IMR-90 (cell line): ENCODE measurements at regions not wholly inside any gene's neighbourhood (a gene's known extent, or its start where the extent isn't known, plus 50 kb on each side); places are given as distances from the start of the nearest gene placed in this dataset.

Experiments
- ATAC-seq: fragments of 200-7000 bp; cut with Tn5 transposase; 2 replicates; pipeline ENCODE4 v1.9.1; 2020; ENCODE audit warnings: low read depth, mild to moderate bottlenecking, moderate library complexity
- BruUV-seq: library from RNA; stranded (reverse); fragments of 400-500 nt; replicated peaks from 2 replicates; lab custom pipeline; 2021; lab: Mats Ljungman, UMichigan
- CTCF ChIA-PET: fragments of 300-600 bp; formaldehyde crosslinking; extraction: SDS; loops from one replicate; lab custom pipeline; 2021; ENCODE audit warnings: antibody characterized with exemption; lab: Yijun Ruan, JAX
- POLR2A ChIA-PET: fragments of 300-600 bp; sonication (Branson Sonifier 250); formaldehyde crosslinking; loops from one replicate; lab custom pipeline; 2022; ENCODE audit warnings: antibody characterized with exemption; ENCODE audit not compliant: unreplicated experiment; lab: Charles Lee
- DNase-seq: peaks from one replicate; pipeline ENCODE4 v3.0.0; 2013
- H2AFZ ChIP-seq: replicated peaks from 2 replicates; pipeline ENCODE3; 2013; ENCODE audit warnings: low read length, mild to moderate bottlenecking; ENCODE audit not compliant: poor library complexity
- H2AK5ac ChIP-seq: 2 replicates; pipeline ENCODE4 v1.6.1; 2013; ENCODE audit warnings: low read depth, low read length, inconsistent platforms
- H2AK9ac ChIP-seq: replicated peaks from 2 replicates; pipeline ENCODE3; 2013; ENCODE audit warnings: mild to moderate bottlenecking, low read depth, low read length, moderate library complexity; ENCODE audit not compliant: poor library complexity
- H2BK120ac ChIP-seq: 2 replicates; pipeline ENCODE4 v1.6.1; 2013; ENCODE audit warnings: low read depth, low read length, inconsistent platforms
- H2BK15ac ChIP-seq: 3 replicates; pipeline ENCODE4 v1.6.1; 2013; ENCODE audit warnings: low read depth, low read length, inconsistent platforms
- H2BK20ac ChIP-seq: 2 replicates; pipeline ENCODE4 v1.6.1; 2013; ENCODE audit warnings: low read depth, mild to moderate bottlenecking, inconsistent platforms, low read length, moderate library complexity
- H2BK5ac ChIP-seq: 2 replicates; pipeline ENCODE4 v1.6.1; 2013; ENCODE audit warnings: mild to moderate bottlenecking, low read depth, low read length, inconsistent platforms; ENCODE audit not compliant: poor library complexity, severe bottlenecking
- H3K14ac ChIP-seq: replicated peaks from 2 replicates; pipeline ENCODE4 v1.6.1; 2013; ENCODE audit warnings: low read depth, low read length, inconsistent platforms
- H3K18ac ChIP-seq: 2 replicates; pipeline ENCODE4 v1.6.1; 2013; ENCODE audit warnings: low read depth, low read length, control low read depth
- H3K23ac ChIP-seq: 2 replicates; pipeline ENCODE4 v1.6.1; 2013; ENCODE audit warnings: low read depth, low read length, inconsistent platforms
- H3K27ac ChIP-seq: 2 replicates; pipeline ENCODE4 v1.5.1; 2013; ENCODE audit warnings: mild to moderate bottlenecking, control low read depth, low read length; ENCODE audit not compliant: insufficient read depth
- H3K27me3 ChIP-seq: 2 replicates; pipeline ENCODE4 v1.6.1; 2013; ENCODE audit warnings: low read length; ENCODE audit not compliant: control insufficient read depth, insufficient read depth
- H3K36me3 ChIP-seq: 2 replicates; pipeline ENCODE4 v1.6.1; 2013; ENCODE audit warnings: low read length, mixed read lengths; ENCODE audit not compliant: control insufficient read depth, insufficient read depth
- H3K4ac ChIP-seq: 2 replicates; pipeline ENCODE4 v1.6.1; 2013; ENCODE audit warnings: low read depth, low read length, inconsistent platforms
- H3K4me1 ChIP-seq: 2 replicates; pipeline ENCODE4 v1.6.1; 2013; ENCODE audit warnings: low read length, mixed read lengths; ENCODE audit not compliant: control insufficient read depth, insufficient read depth
- H3K4me2 ChIP-seq: 2 replicates; pipeline ENCODE4 v1.6.1; 2013; ENCODE audit warnings: low read depth, mild to moderate bottlenecking, control low read depth, low read length, moderate library complexity
- H3K4me3 ChIP-seq: 2 replicates; pipeline ENCODE4 v1.5.1; 2013; ENCODE audit warnings: low read depth, mild to moderate bottlenecking, control low read depth, low read length, moderate library complexity; ENCODE audit not compliant: insufficient read depth
- H3K56ac ChIP-seq: 2 replicates; pipeline ENCODE4 v1.6.1; 2013; ENCODE audit warnings: low read length, inconsistent platforms; ENCODE audit not compliant: insufficient read depth; ENCODE audit errors: extremely low read depth
- H3K79me1 ChIP-seq, 2 experiments: 2 replicates each; pipeline ENCODE4 v1.6.1; 2013; ENCODE audit warnings: low read length in 2 of 2, inconsistent platforms in 1 of 2, low read depth in 1 of 2
- H3K9ac ChIP-seq: 2 replicates; pipeline ENCODE4 v1.6.1; 2013; ENCODE audit warnings: low read depth, low read length, control low read depth
- H3K9me1 ChIP-seq: 2 replicates; pipeline ENCODE4 v1.6.1; 2013; ENCODE audit warnings: low read length, inconsistent platforms; ENCODE audit not compliant: insufficient read depth
- H3K9me3 ChIP-seq: 2 replicates; pipeline ENCODE4 v1.6.1; 2013; ENCODE audit warnings: low read length; ENCODE audit not compliant: control insufficient read depth, insufficient read depth
- H4K20me1 ChIP-seq: 2 replicates; pipeline ENCODE4 v1.6.1; 2013; ENCODE audit warnings: low read length, inconsistent platforms; ENCODE audit not compliant: insufficient read depth
- H4K5ac ChIP-seq: 2 replicates; pipeline ENCODE4 v1.6.1; 2013; ENCODE audit warnings: mild to moderate bottlenecking, low read depth, low read length, control low read depth
- H4K8ac ChIP-seq, 2 experiments: 2 replicates each; pipeline ENCODE4 v1.6.1; 2013; ENCODE audit warnings: low read depth in 2 of 2, low read length in 2 of 2, control low read depth in 1 of 2, inconsistent platforms in 1 of 2
- H4K91ac ChIP-seq: 2 replicates; pipeline ENCODE4 v1.6.1; 2013; ENCODE audit warnings: low read depth, low read length, inconsistent platforms; ENCODE audit not compliant: insufficient read depth
- CHD1 ChIP-seq: IDR thresholded peaks from 2 replicates; pipeline ENCODE4 v1.6.1; 2012; ENCODE audit warnings: low read depth, low read length, improper control_type of control experiment
- FOS ChIP-seq: fragments of 150-350 bp; IDR thresholded peaks from 2 replicates; pipeline ENCODE4 v1.6.1; 2016; ENCODE audit warnings: low read depth, low read length
- MAFK ChIP-seq: IDR thresholded peaks from 2 replicates; pipeline ENCODE4 v1.6.1; 2012; ENCODE audit warnings: low read depth, low read length, improper control_type of control experiment
- MAZ ChIP-seq: IDR thresholded peaks from 2 replicates; pipeline ENCODE4 v1.6.1; 2012; ENCODE audit warnings: low read depth, mild to moderate bottlenecking, low read length, improper control_type of control experiment, moderate library complexity, borderline replicate concordance
- WGBS, 2 experiments: methylation state at CpG; one replicate each; pipeline versions ENCODE4 v1.1.5 to v1.1.7; 2013; ENCODE audit warnings: missing lambda C conversion rate in 2 of 2; ENCODE audit not compliant: insufficient read length in 1 of 2; ENCODE audit errors: extremely low coverage in 2 of 2; 5-methylcytosine and 5-hydroxymethylcytosine counted together
- dilution Hi-C: fragments of 300-500 bp; cut with HindIII; formaldehyde crosslinking; loops from one replicate; pipeline ENCODE4 v1.14.3; 2018; ENCODE audit warnings: low sequenced_read_pairs; ENCODE audit not compliant: unreplicated experiment
- in situ Hi-C: fragments of 300-500 bp; cut with MboI; formaldehyde crosslinking; loops from 3 replicates; pipeline ENCODE4 v1.14.3; 2019; ENCODE audit warnings: low sequenced_read_pairs, inconsistent platforms, mixed read lengths
- intact Hi-C: fragments of 100-400 bp; cut with micrococcal nuclease; formaldehyde crosslinking; loops from 2 replicates; pipeline ENCODE4 v1.10.0; 2022

DNA sequence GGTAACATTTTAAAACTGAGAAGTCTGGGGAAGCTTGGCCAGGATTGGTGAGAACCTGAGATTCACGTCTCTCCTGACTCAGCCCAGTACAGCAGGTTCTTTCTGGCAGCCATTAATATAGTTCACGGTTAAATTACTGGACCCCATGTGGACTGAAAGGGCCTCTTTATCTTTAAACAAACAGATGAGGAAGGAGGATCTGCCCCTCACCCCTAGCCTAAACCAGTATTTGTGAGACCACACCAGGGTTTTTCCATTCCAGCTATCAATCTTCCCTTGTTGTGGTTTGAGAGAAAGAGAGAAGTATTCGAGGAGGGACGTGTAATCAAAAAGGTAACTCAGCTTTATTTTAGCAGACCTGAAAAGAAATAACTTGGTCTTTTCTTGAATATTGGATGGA is 137.1 kb downstream of the PROX1 start:
- no peak overlapping the region for H2BK15ac ChIP-seq
- H3K4me2 ChIP-seq, result no peak overlapping the region
- no peaks in the 10 kb centered on the region for H3K9me3 ChIP-seq
- POLR2A ChIA-PET, result no interaction called here
- H2AK5ac ChIP-seq, result no peak overlapping the region
- H3K4ac ChIP-seq, result no peak overlapping the region
- no peaks in the 10 kb centered on the region for H3K36me3 ChIP-seq
- H3K9ac ChIP-seq, result no peak overlapping the region
- intact Hi-C loops (loop anchor here (5.0 to 10.0 kb wide), 2 partner anchors 138 to 1110 kb away; partner anchors contain the start of genes ANGEL2 and PROX1), dilution Hi-C loops (no loop called here), in situ Hi-C loops (loop anchor here (10.0 kb wide), 3 partner anchors 750 to 1000 kb away; no protein-coding TSS in a partner anchor)
- H3K4me1 ChIP-seq, result no peaks in the 10 kb centered on the region
- CTCF ChIA-PET, result no interaction called here
- H2BK5ac ChIP-seq, result no peak overlapping the region
- no peak for ATAC-seq
- H3K18ac ChIP-seq, result no peak overlapping the region
- H3K9me1 ChIP-seq, result no peaks in the 10 kb centered on the region
- WGBS, 2 experiments, result no CpG with 5 or more reads among the region's 4 CpGs
- BruUV-seq, result no TSS peak
- no peak overlapping the region for H2BK20ac ChIP-seq
- no peaks in the 10 kb centered on the region for H3K79me1 ChIP-seq
- no peak for TF ChIP-seq CHD1
- no peak for TF ChIP-seq MAZ
- no peak for TF ChIP-seq FOS
- TF ChIP-seq MAFK, result no peak
- no peak overlapping the region for H3K27ac ChIP-seq
- peaks cover 5% of the 10 kb centered on the region for H3K27me3 ChIP-seq
- H3K14ac ChIP-seq, result no peak overlapping the region
- no peak overlapping the region for H3K56ac ChIP-seq
- no peak overlapping the region for H2BK120ac ChIP-seq
- no peaks in the 10 kb centered on the region for H4K20me1 ChIP-seq
- no peak overlapping the region for H2AFZ ChIP-seq
- H4K91ac ChIP-seq, result no peak overlapping the region
- no peak overlapping the region for H4K8ac ChIP-seq
- no peak overlapping the region for H3K23ac ChIP-seq
- H4K5ac ChIP-seq, result no peak overlapping the region
- no peak overlapping the region for H2AK9ac ChIP-seq
- no peak for DNase-seq
- H3K4me3 ChIP-seq, result no peak overlapping the region
